GM12878 (cell line): ENCODE measurements at regions not wholly inside any gene's neighbourhood (a gene's known extent, or its start where the extent isn't known, plus 50 kb on each side); places are given as distances from the start of the nearest gene placed in this dataset.

ENCODE experiments used
- ATAC-seq: fragments of 200-7000 bp; cut with Tn5 transposase; 3 replicates; pipeline ENCODE4 v1.9.1; 2020; ENCODE audit warnings: mild to moderate bottlenecking, moderate library complexity
- BruUV-seq: library from RNA; stranded (reverse); fragments of 400-500 nt; replicated peaks from 2 replicates; lab custom pipeline; 2021; lab: Mats Ljungman, UMichigan
- CTCF ChIA-PET: fragments of 300-600 bp; sonication (Branson Sonifier 250); formaldehyde crosslinking; extraction: SDS; loops from one replicate; lab custom pipeline; 2021; ENCODE audit warnings: inconsistent platforms; lab: Yijun Ruan, JAX
- POLR2A ChIA-PET: fragments of 350-600 bp; formaldehyde crosslinking; extraction: SDS; loops from one replicate; lab custom pipeline; 2021; ENCODE audit warnings: inconsistent platforms; lab: Charles Lee
- RAD21 ChIA-PET: fragments of 300-600 bp; sonication (Branson Sonifier 250); formaldehyde crosslinking; loops from one replicate; lab custom pipeline; 2023; ENCODE audit warnings: antibody characterized with exemption; ENCODE audit not compliant: unreplicated experiment; lab: Charles Lee
- SMC1A ChIA-PET: fragments of 300-600 bp; sonication (Branson Sonifier 250); formaldehyde crosslinking; loops from one replicate; lab custom pipeline; 2023; ENCODE audit not compliant: unreplicated experiment, uncharacterized antibody; lab: Charles Lee
- DNase-seq: peaks from one replicate; pipeline ENCODE4 v3.0.0-alpha.2; 2011; ENCODE audit warnings: low read depth, low spot score
- FAIRE-seq: peaks from 3 replicates; lab custom pipeline; 2011; peaks lifted over from hg19 to GRCh38; lab: Jason Lieb, UNC
- H2AFZ ChIP-seq: 2 replicates; pipeline ENCODE4 v1.6.0; 2011; ENCODE audit warnings: low read depth, low read length, control low read depth; ENCODE audit not compliant: control insufficient read depth
- H3K27ac ChIP-seq: 2 replicates; pipeline ENCODE4 v1.5.1; 2011; ENCODE audit warnings: control low read depth; ENCODE audit not compliant: control insufficient read depth, insufficient read depth
- H3K27me3 ChIP-seq, 2 experiments: replicated peaks in 1 of 2; 2 replicates each; pipeline versions ENCODE4 v1.6.0 to v1.6.1; 2011; ENCODE audit warnings: low read length in 1 of 2; ENCODE audit not compliant: control insufficient read depth in 2 of 2, insufficient read depth in 2 of 2
- H3K36me3 ChIP-seq, 2 experiments: 2 replicates each; pipeline ENCODE4 v1.5.1; 2011; ENCODE audit warnings: low read length in 1 of 2; ENCODE audit not compliant: control insufficient read depth in 2 of 2, insufficient read depth in 2 of 2
- H3K4me1 ChIP-seq: 2 replicates; pipeline ENCODE4 v1.6.1; 2011; ENCODE audit warnings: mild to moderate bottlenecking, low read length, moderate library complexity, mixed read lengths; ENCODE audit not compliant: control insufficient read depth, insufficient read depth
- H3K4me2 ChIP-seq: 2 replicates; pipeline ENCODE4 v1.6.0; 2011; ENCODE audit warnings: control low read depth; ENCODE audit not compliant: control insufficient read depth, insufficient read depth
- H3K4me3 ChIP-seq: fragments of 200-600 bp; sonication (generic); 2 replicates; pipeline ENCODE4 v1.5.1; 2016
- H3K79me2 ChIP-seq: 2 replicates; pipeline ENCODE4 v1.6.0; 2011; ENCODE audit warnings: low read length; ENCODE audit not compliant: control insufficient read depth, insufficient read depth
- H3K9ac ChIP-seq: 2 replicates; pipeline ENCODE4 v1.8.0; 2011; ENCODE audit warnings: low read length, control low read depth, mixed read lengths; ENCODE audit not compliant: control insufficient read depth, insufficient read depth
- H3K9me3 ChIP-seq: replicated peaks from 3 replicates; pipeline ENCODE4 v1.5.1; 2011; ENCODE audit warnings: mild to moderate bottlenecking, low read length; ENCODE audit not compliant: control insufficient read depth, insufficient read depth
- H4K20me1 ChIP-seq: 2 replicates; pipeline ENCODE4 v1.6.0; 2011; ENCODE audit not compliant: control insufficient read depth, insufficient read depth
- GABPA ChIP-seq: IDR thresholded peaks from 2 replicates; pipeline ENCODE4 v1.6.1; 2014; ENCODE audit warnings: antibody characterized with exemption, low read depth, mild to moderate bottlenecking, inconsistent platforms
- HCFC1 ChIP-seq: fragments of 150-350 bp; IDR thresholded peaks from 2 replicates; pipeline ENCODE4 v1.6.1; 2014; ENCODE audit warnings: low read length
- MEF2B ChIP-seq: fragments of 450-650 bp; IDR thresholded peaks from 2 replicates; pipeline ENCODE4 v1.6.1; 2018; ENCODE audit warnings: mild to moderate bottlenecking, moderate library complexity; ENCODE audit not compliant: partially characterized antibody, poor library complexity, severe bottlenecking
- NRF1 ChIP-seq: conservative IDR thresholded peaks from 2 replicates; pipeline ENCODE4 v1.6.1; 2011; ENCODE audit warnings: mild to moderate bottlenecking, low read depth, low read length, improper control_type of control experiment
- RBBP5 ChIP-seq: fragments of 200-600 bp; sonication (generic); conservative IDR thresholded peaks from 2 replicates; pipeline ENCODE4 v1.6.1; 2016
- SIN3A ChIP-seq: IDR thresholded peaks from 2 replicates; pipeline ENCODE4 v1.6.1; 2012; ENCODE audit warnings: low read depth, low read length, improper control_type of control experiment
- SMC3 ChIP-seq: IDR thresholded peaks from 2 replicates; pipeline ENCODE4 v1.6.1; 2011; ENCODE audit warnings: low read length, improper control_type of control experiment, borderline replicate concordance
- SP1 ChIP-seq: IDR thresholded peaks from one replicate; pipeline ENCODE4 v1.6.1; 2011; ENCODE audit warnings: low read depth, low read length
- SUZ12 ChIP-seq: fragments of 200-600 bp; sonication (generic); IDR thresholded peaks from one replicate; pipeline ENCODE4 v1.6.1; 2018; ENCODE audit warnings: antibody characterized with exemption, mild to moderate bottlenecking; ENCODE audit not compliant: unreplicated experiment
- TBL1XR1 ChIP-seq: IDR thresholded peaks from 2 replicates; pipeline ENCODE4 v1.6.1; 2012; ENCODE audit warnings: low read depth, low read length, improper control_type of control experiment
- ZSCAN29 ChIP-seq: fragments of 450-650 bp; IDR thresholded peaks from 2 replicates; pipeline ENCODE4 v1.6.1; 2017; ENCODE audit warnings: mild to moderate bottlenecking, moderate library complexity
- WGBS: methylation state at CpG from one replicate; pipeline ENCODE4 v1.1.6; 2016; ENCODE audit warnings: low lambda C conversion rate; ENCODE audit not compliant: insufficient replicate concordance, insufficient coverage; ENCODE audit errors: missing lambda C conversion rate; 5-methylcytosine and 5-hydroxymethylcytosine counted together
- in situ Hi-C: fragments of 300-500 bp; cut with MboI; formaldehyde crosslinking; loops from 9 replicates; pipeline ENCODE4 v1.14.3; 2018; ENCODE audit warnings: mixed read lengths
- intact Hi-C: fragments of 100-400 bp; cut with micrococcal nuclease; formaldehyde crosslinking; loops from one replicate; pipeline ENCODE4 v1.14.2; 2022; ENCODE audit not compliant: unreplicated experiment
- TF ChIP-seq, protein P1 (sequence below): fragments of 450-650 bp; formaldehyde crosslinking; IDR thresholded peaks from 2 replicates; pipeline ENCODE4 v1.5.0; 2022; ENCODE audit warnings: mild to moderate bottlenecking, missing genetic modification characterization
- TF ChIP-seq, protein P2 (sequence below): fragments of 450-650 bp; formaldehyde crosslinking; IDR thresholded peaks from 2 replicates; pipeline ENCODE4 v1.4.0; 2022; ENCODE audit warnings: mild to moderate bottlenecking, moderate library complexity

DNA sequence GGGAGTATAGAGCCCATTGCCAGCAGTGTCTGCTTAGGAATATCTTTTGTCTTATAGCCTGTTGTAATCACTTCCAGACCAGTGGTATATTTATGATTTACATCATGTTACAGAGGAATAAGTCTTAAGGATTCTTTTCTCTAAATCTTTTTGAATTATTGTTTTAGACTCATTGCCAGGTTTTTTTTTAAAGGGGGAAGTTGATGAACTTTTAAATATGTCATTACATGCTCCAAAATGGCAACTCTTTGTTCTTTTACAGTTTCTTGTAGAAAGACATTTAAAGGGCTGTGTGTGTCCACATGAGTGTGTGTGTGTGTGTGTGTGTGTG is 59.4 kb upstream of the NFIB start (continued):
- TF ChIP-seq, protein P1, sequence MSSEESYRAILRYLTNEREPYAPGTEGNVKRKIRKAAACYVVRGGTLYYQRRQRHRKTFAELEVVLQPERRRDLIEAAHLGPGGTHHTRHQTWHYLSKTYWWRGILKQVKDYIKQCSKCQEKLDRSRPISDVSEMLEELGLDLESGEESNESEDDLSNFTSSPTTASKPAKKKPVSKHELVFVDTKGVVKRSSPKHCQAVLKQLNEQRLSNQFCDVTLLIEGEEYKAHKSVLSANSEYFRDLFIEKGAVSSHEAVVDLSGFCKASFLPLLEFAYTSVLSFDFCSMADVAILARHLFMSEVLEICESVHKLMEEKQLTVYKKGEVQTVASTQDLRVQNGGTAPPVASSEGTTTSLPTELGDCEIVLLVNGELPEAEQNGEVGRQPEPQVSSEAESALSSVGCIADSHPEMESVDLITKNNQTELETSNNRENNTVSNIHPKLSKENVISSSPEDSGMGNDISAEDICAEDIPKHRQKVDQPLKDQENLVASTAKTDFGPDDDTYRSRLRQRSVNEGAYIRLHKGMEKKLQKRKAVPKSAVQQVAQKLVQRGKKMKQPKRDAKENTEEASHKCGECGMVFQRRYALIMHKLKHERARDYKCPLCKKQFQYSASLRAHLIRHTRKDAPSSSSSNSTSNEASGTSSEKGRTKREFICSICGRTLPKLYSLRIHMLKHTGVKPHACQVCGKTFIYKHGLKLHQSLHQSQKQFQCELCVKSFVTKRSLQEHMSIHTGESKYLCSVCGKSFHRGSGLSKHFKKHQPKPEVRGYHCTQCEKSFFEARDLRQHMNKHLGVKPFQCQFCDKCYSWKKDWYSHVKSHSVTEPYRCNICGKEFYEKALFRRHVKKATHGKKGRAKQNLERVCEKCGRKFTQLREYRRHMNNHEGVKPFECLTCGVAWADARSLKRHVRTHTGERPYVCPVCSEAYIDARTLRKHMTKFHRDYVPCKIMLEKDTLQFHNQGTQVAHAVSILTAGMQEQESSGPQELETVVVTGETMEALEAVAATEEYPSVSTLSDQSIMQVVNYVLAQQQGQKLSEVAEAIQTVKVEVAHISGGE: no peak
- TF ChIP-seq RBBP5 (no peak), SIN3A (no peak), GABPA (no peak)

DNA sequence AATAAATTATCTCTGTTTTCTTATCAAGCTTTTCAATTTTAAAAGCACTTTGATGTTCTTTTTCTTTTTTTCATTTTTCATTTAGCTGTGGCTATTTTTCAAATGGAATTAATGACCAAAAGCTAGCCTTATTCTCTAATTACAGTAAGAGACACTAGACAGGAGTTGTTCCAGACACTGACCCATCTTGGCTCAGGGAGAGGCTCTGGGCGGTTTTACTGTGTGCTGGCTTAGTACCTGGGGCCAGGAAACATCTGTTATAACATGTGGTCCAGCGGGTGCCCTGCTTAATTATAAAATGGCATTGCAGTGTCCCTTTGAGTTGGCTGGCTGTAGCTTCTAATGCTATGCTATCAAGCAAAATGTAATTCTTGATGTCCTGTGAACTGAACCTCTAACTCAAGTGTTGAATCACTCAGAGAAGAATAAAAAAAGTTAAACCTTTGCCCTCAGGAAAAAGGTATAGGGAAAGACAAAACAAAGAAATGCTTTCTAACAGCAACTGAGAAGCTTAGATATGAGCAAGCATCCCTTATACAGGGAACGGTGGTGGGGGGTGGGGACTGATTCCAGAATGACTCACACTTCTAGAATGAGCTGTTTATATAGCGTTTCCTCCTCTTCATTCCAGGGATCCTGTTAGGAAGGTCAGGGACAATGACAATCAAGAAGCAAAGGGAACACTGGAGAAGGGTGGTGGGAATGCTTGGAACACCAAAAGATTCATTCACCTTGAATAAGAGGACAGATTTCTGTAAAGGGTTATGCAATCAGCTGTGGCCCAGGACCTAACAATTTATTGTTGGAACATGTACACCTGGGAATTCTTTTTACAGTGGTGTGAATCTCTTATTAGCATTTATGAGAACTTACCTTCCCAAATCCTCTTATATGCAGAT is 58.7 kb upstream of the NFIB start:
- Histone ChIP-seq H3K27ac (no peak overlapping the region), H2AFZ (no peak overlapping the region), H3K36me3 (no peaks in the 10 kb centered on the region), H3K4me1 (no peaks in the 10 kb centered on the region), H3K79me2 (no peaks in the 10 kb centered on the region), H3K4me3 (no peak overlapping the region), H3K9me3 (no peaks in the 10 kb centered on the region), H3K27me3 (no peaks in the 10 kb centered on the region), H3K9ac (no peak overlapping the region), H4K20me1 (no peaks in the 10 kb centered on the region), H3K4me2 (no peak overlapping the region)
- ChIA-PET RAD21 (no interaction called here), CTCF (interaction anchor here (1.4 to 1.9 kb wide), 3 partner anchors 10 to 396 kb away, joined by 3 to 4 read pairs (median 3); no protein-coding TSS in a partner anchor), SMC1A (interaction anchor here (0.6 to 1.6 kb wide), 3 partner anchors 11 to 1474 kb away, joined by 3 read pairs; no protein-coding TSS in a partner anchor), POLR2A (interaction anchor here (0.6 kb wide), 1 partner anchor 55 kb away, joined by 4 read pairs; no protein-coding TSS in a partner anchor)
- intact Hi-C loops (no loop called here), in situ Hi-C loops (no loop called here)
- WGBS: 0% methylated on average over 4 of the region's 4 CpGs
- no peak for FAIRE-seq
- ATAC-seq: no peak
- no peak for DNase-seq
- TF ChIP-seq ZSCAN29: no peak
- TF ChIP-seq HCFC1: no peak
- TF ChIP-seq, protein P2, sequence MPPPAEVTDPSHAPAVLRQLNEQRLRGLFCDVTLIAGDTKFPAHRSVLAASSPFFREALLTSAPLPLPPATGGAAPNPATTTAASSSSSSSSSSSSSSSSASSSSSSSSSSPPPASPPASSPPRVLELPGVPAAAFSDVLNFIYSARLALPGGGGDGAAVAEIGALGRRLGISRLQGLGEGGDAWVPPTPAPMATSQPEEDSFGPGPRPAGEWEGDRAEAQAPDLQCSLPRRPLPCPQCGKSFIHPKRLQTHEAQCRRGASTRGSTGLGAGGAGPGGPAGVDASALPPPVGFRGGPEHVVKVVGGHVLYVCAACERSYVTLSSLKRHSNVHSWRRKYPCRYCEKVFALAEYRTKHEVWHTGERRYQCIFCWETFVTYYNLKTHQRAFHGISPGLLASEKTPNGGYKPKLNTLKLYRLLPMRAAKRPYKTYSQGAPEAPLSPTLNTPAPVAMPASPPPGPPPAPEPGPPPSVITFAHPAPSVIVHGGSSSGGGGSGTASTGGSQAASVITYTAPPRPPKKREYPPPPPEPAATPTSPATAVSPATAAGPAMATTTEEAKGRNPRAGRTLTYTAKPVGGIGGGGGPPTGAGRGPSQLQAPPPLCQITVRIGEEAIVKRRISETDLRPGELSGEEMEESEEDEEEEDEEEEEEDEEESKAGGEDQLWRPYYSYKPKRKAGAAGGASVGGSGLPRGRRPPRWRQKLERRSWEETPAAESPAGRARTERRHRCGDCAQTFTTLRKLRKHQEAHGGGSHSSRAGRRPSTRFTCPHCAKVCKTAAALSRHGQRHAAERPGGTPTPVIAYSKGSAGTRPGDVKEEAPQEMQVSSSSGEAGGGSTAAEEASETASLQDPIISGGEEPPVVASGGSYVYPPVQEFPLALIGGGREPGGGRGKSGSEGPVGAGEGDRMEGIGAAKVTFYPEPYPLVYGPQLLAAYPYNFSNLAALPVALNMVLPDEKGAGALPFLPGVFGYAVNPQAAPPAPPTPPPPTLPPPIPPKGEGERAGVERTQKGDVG (CRISPR knock-in tag): no peak
- no peak for TF ChIP-seq MEF2B
- no peak for TF ChIP-seq TBL1XR1
- no peak for TF ChIP-seq SMC3
- no peak for TF ChIP-seq NRF1
- TF ChIP-seq SUZ12: no peak
- TF ChIP-seq SP1: no peak
- no TSS peak for BruUV-seq
